ENCODE measurements at regions not wholly inside any gene's neighbourhood (a gene's known extent, or its start where the extent isn't known, plus 50 kb on each side); places are given as distances from the start of the nearest gene placed in this dataset.

GRCh38 chr13:68378294-68378693, 1148.2 kb upstream of the PCDH9 start (continued):
- no peak for TF ChIP-seq MYC (IDR thresholded peaks at IDR 0.05; ENCODE audit: borderline replicate concordance, low read length)
- no peak for TF ChIP-seq ESRRA (IDR thresholded peaks at IDR 0.05; ENCODE audit: borderline replicate concordance, low read length)
- no peak for TF ChIP-seq CBX8 (IDR thresholded peaks at IDR 0.05)
- TF ChIP-seq RAD21 (conservative IDR thresholded peaks at IDR 0.05 in 1 of 2, IDR thresholded peaks at IDR 0.05 in 1 of 2) = no peak
- TF ChIP-seq NR3C1 (IDR thresholded peaks at IDR 0.05) = no peak
- TF ChIP-seq, protein P1, sequence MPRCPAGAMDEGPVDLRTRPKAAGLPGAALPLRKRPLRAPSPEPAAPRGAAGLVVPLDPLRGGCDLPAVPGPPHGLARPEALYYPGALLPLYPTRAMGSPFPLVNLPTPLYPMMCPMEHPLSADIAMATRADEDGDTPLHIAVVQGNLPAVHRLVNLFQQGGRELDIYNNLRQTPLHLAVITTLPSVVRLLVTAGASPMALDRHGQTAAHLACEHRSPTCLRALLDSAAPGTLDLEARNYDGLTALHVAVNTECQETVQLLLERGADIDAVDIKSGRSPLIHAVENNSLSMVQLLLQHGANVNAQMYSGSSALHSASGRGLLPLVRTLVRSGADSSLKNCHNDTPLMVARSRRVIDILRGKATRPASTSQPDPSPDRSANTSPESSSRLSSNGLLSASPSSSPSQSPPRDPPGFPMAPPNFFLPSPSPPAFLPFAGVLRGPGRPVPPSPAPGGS (IDR thresholded peaks at IDR 0.05) = no peak
- TF ChIP-seq RCOR1 (IDR thresholded peaks at IDR 0.05; ENCODE audit: low read depth, low read length) = no peak

GRCh38 chr13:68375004-68375403, 1144.9 kb upstream of the PCDH9 start:
- FAIRE-seq = no peak
- H3K4me1 ChIP-seq = peaks cover 6% of the 10 kb centered on the region; the same call in 2 of the 3 replicates
- no peak overlapping the region for H3K27ac ChIP-seq
- ChIA-PET CTCF (no interaction called here), POLR2A (no interaction called here)
- H3K4me2 ChIP-seq = no peak overlapping the region
- DNase-seq (ENCODE audit: low read depth in 1 of 2, low spot score in 1 of 2) = no peak
- ATAC-seq = no peak
- WGBS (ENCODE audit: missing lambda C conversion rate) = 43% methylated on average over 2 of the region's 2 CpGs
- H3K9me3 ChIP-seq = no peaks in the 10 kb centered on the region
- TF ChIP-seq CHD4 (IDR thresholded peaks at IDR 0.05; ENCODE audit: borderline replicate concordance) (no peak), CHD2 (IDR thresholded peaks at IDR 0.05; ENCODE audit: low read length, partially characterized antibody) (no peak), GATA3 (IDR thresholded peaks at IDR 0.05; ENCODE audit: borderline replicate concordance) (no peak), MYC (IDR thresholded peaks at IDR 0.05; ENCODE audit: borderline replicate concordance, low read length) (no peak), HEYL (CRISPR knock-in tag; IDR thresholded peaks at IDR 0.05) (no peak), USF2 (IDR thresholded peaks at IDR 0.05) (no peak), RAD21 (conservative IDR thresholded peaks at IDR 0.05 in 1 of 2, IDR thresholded peaks at IDR 0.05 in 1 of 2) (no peak), EHF (CRISPR knock-in tag; IDR thresholded peaks at IDR 0.05) (no peak), FOXS1 (CRISPR knock-in tag; IDR thresholded peaks at IDR 0.05) (no peak), NPAS2 (CRISPR knock-in tag; IDR thresholded peaks at IDR 0.05; ENCODE audit: borderline replicate concordance) (no peak), SREBF2 (IDR thresholded peaks at IDR 0.05) (no peak), RARB (CRISPR knock-in tag; IDR thresholded peaks at IDR 0.05) (no peak), ZC3H11A (IDR thresholded peaks at IDR 0.05) (no peak), HDAC2 (IDR thresholded peaks at IDR 0.05) (no peak), NFE2L2 (conservative IDR thresholded peaks at IDR 0.05; ENCODE audit: low read length) (no peak), PBX3 (IDR thresholded peaks at IDR 0.05) (no peak)
- TF ChIP-seq, protein P2, sequence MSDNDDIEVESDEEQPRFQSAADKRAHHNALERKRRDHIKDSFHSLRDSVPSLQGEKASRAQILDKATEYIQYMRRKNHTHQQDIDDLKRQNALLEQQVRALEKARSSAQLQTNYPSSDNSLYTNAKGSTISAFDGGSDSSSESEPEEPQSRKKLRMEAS (IDR thresholded peaks at IDR 0.05) = no peak
- TF ChIP-seq, protein P3, sequence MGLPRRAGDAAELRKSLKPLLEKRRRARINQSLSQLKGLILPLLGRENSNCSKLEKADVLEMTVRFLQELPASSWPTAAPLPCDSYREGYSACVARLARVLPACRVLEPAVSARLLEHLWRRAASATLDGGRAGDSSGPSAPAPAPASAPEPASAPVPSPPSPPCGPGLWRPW (IDR thresholded peaks at IDR 0.05) = no peak
- TF ChIP-seq, protein P4, sequence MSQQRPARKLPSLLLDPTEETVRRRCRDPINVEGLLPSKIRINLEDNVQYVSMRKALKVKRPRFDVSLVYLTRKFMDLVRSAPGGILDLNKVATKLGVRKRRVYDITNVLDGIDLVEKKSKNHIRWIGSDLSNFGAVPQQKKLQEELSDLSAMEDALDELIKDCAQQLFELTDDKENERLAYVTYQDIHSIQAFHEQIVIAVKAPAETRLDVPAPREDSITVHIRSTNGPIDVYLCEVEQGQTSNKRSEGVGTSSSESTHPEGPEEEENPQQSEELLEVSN (IDR thresholded peaks at IDR 0.05; ENCODE audit: borderline replicate concordance, low read depth) = no peak
- H3K4me3 ChIP-seq = no peak overlapping the region
